ENCODE measurements at regions not wholly inside any gene's neighbourhood (a gene's known extent, or its start where the extent isn't known, plus 50 kb on each side); places are given as distances from the start of the nearest gene placed in this dataset.

DNA sequence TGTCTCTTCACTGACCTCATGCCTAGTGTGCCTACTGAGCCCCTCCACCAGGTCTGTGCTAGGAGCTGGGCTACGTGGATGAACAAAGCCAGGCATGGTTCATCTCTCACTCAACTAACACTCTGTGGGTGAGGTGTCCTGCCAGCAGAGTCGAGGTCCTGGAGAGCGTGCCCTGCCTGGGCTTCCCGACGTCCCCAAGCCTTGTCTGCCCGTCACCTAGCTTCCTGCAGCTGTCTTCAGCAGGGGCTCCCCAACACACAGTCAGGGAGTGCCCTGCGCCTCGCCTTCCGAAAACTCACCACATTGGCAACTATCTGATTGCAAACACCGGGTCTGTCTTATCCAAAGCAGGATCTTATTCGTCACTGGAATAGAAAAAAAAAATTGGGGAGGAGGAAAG lies 167.5 kb upstream of the ZC3H12A start:
- Mint-ChIP-seq H3K36me3 (ENCODE audit: low read depth) (no peaks in the 10 kb centered on the region), H3K27me3 (ENCODE audit: low read depth) (no peaks in the 10 kb centered on the region), H3K4me3 (ENCODE audit: low read depth) (no peak overlapping the region), H3K4me1 (ENCODE audit: low read depth) (no peaks in the 10 kb centered on the region), H3K27ac (no peak overlapping the region), H3K9me3 (no peaks in the 10 kb centered on the region)
- intact Hi-C loops (cut with micrococcal nuclease) = no loop called here
- no peak for DNase-seq (ENCODE audit: low spot score)

DNA sequence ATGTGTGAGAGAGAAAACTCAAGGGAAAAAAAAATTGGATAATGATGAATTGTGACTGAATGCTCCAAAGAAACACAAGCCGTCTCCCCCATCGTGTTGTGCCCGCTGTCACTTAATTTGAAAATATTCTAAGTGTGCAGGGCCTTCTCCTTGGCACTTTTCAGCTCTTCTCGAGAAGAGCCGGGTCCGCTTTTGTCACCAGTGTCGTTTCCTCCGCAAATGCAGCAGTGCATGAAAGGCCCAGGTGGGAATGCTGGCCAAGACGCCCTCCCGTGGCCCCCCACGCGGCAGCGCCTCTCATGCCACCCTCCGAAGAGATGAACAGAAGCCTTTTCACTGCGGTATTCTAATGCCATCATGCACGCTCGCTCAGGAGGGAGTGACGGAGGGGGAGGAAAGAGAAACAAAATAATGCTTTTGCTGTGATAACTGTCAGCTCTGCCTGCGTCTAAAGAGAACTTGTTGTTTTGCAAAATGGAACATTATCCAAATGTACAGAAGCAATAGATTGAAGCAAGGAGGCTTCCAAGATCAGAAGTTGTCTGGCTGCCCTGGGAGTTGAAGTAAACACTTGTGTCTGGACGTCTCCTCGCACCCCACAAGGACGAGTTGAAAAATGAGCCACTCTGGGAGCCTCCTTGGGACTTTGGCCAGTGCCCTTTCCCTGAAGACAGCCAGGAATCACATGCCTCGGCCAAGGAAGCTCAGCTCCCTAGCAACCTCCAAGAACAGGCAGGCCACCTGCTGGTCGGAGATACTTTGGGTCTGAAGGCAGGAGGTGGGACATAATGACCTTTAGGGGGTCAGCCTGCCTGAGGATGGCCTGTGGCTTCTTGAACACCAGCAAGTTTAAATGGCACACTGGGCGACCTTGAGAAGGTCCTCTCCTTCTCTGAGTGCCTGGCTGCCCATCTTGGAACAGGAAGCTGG lies 166.1 kb upstream of the ZC3H12A start:
- Mint-ChIP-seq H3K9me3 (no peaks in the 10 kb centered on the region), H3K27ac (no peak overlapping the region), H3K27me3 (ENCODE audit: low read depth) (peaks cover 5% of the 10 kb centered on the region), H3K4me3 (ENCODE audit: low read depth) (no peak overlapping the region), H3K4me1 (ENCODE audit: low read depth) (no peaks in the 10 kb centered on the region), H3K36me3 (ENCODE audit: low read depth) (no peaks in the 10 kb centered on the region)
- DNase-seq (ENCODE audit: low spot score) = no peak
- intact Hi-C loops (cut with micrococcal nuclease) = no loop called here

DNA sequence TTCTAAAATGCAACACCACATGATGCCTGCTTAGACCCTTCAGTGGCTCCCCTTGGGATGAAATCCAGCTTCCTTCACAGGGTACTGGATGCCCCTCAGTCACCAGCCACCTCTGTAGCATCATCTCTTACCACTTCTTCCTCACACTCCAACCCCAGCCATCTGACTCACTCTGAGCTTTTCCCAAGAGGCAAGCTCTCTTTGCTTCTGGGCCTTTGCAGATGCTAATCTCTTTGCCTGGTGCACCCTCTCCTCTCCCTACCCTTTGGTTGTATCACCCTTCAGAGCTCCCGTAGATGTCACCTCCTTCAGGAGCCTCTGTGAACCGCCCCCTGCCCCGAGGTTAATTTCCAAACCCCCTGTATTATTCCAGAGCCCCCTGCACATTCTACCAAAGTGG lies 164.8 kb upstream of the ZC3H12A start:
- Mint-ChIP-seq H3K9me3 (no peaks in the 10 kb centered on the region), H3K4me3 (ENCODE audit: low read depth) (no peak overlapping the region), H3K4me1 (ENCODE audit: low read depth) (no peaks in the 10 kb centered on the region), H3K36me3 (ENCODE audit: low read depth) (no peaks in the 10 kb centered on the region), H3K27me3 (ENCODE audit: low read depth) (peaks cover 12% of the 10 kb centered on the region), H3K27ac (no peak overlapping the region)
- DNase-seq (ENCODE audit: low spot score) = no peak
- intact Hi-C loops (cut with micrococcal nuclease) = no loop called here

DNA sequence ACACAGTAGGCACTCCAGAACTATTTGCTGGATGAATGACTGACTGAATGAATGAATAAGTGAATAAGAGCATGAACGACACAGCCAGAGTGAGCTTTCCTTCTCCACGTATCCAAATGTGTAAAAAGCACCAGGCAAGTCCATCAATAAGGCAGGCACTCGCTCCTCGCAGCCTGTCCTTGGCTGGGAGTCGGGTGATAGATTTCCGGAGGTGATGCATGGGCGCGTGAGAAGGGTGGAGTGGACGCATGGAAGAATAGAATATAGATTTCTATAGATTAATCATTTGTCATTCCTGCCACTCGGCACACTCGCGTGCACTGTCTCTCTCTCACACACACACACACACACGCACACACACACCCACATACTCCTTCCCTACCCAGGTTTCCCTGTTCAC lies 164.3 kb upstream of the ZC3H12A start:
- H3K4me1 Mint-ChIP-seq (ENCODE audit: low read depth) = no peaks in the 10 kb centered on the region
- H3K27me3 Mint-ChIP-seq (ENCODE audit: low read depth) = peaks cover 12% of the 10 kb centered on the region
- no peaks in the 10 kb centered on the region for H3K36me3 Mint-ChIP-seq (ENCODE audit: low read depth)
- H3K9me3 Mint-ChIP-seq = no peaks in the 10 kb centered on the region
- no peak overlapping the region for H3K4me3 Mint-ChIP-seq (ENCODE audit: low read depth)
- no peak for DNase-seq (ENCODE audit: low spot score)
- intact Hi-C loops (cut with micrococcal nuclease) = no loop called here
- no peak overlapping the region for H3K27ac Mint-ChIP-seq

DNA sequence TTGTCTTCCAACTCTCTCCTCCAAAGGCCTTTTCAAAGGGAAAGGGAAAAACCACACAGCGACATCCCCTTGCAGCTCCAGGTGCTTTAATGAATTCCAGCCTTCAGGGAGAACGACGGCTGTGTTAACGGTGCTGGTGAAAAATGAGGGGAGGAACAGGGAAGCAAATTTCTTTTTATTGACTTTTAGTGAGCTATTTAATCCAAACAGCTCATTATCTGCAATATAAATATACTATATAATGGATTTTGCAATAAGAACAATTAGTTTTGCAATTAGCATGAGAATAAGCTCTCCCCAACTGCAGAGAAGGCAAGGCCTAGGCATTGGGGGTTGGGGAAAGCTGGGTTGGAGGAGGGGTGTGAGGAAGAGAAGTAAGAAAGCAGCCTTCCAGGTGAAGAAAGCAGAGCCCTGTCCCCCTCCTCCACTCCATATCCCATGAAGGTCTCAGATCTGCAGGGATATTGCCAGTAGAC lies 159.0 kb upstream of the ZC3H12A start:
- Mint-ChIP-seq H3K4me3 (ENCODE audit: low read depth) (no peak overlapping the region), H3K9me3 (no peaks in the 10 kb centered on the region), H3K27me3 (ENCODE audit: low read depth) (peaks cover 45% of the 10 kb centered on the region), H3K36me3 (ENCODE audit: low read depth) (no peaks in the 10 kb centered on the region), H3K4me1 (ENCODE audit: low read depth) (no peaks in the 10 kb centered on the region), H3K27ac (no peak overlapping the region)
- intact Hi-C loops (cut with micrococcal nuclease) = no loop called here
- DNase-seq (ENCODE audit: low spot score) = no peak

DNA sequence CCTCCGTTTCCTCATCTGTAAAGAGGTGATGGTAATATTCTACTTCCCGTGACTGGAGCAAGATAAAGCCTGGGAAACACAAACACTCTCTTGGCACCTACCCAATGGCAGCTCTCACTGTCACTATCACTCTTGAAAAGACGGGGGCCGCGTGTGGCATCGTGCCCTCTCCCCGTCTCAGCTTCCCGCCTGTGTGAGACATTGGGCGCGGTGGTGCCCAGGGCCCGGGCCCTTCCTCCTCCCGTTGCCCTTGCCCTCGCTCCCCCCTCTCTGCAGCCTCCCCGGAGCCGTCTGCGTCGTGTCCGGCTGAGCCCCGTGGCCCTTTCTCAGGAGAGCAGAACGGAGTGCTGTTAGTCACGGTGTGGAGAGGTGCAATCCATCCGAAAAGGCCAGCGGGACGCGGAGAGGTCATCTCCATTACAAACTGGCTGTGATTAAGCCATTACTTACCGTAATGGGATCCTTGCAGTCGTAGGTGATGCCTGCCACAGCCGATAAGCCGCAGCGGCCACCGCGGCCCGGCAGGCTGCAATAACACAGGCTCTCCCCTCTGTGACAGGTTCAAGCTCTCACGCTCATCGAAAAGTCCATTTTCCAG lies 156.4 kb upstream of the ZC3H12A start:
- Mint-ChIP-seq H3K4me1 (ENCODE audit: low read depth) (no peaks in the 10 kb centered on the region), H3K4me3 (ENCODE audit: low read depth) (no peak overlapping the region), H3K27me3 (ENCODE audit: low read depth) (peaks cover 42% of the 10 kb centered on the region), H3K27ac (no peak overlapping the region), H3K36me3 (ENCODE audit: low read depth) (no peaks in the 10 kb centered on the region), H3K9me3 (no peaks in the 10 kb centered on the region)
- no peak for DNase-seq (ENCODE audit: low spot score)
- intact Hi-C loops (cut with micrococcal nuclease) = no loop called here

DNA sequence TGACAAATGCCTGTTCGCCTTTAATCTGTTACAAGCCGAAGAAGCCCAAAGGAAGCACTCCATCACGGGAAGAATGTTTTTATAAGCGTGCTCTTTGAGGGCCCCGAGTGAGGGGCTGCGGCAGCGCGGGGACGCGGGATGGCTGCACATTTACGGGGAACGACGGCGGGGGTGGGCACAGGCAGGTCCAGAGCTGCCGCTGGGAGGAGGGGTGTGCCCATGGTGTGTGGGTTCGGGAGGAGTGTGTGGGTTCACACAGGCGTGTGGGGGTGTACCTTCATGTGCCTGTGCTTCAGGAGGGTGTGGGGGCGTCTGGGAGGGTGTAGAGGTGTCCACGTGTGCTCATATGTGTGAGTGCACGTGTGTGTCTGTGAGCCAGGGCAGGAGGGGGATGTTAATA lies 155.9 kb upstream of the ZC3H12A start:
- H3K27ac Mint-ChIP-seq = no peak overlapping the region
- H3K4me1 Mint-ChIP-seq (ENCODE audit: low read depth) = no peaks in the 10 kb centered on the region
- no peaks in the 10 kb centered on the region for H3K36me3 Mint-ChIP-seq (ENCODE audit: low read depth)
- no peak overlapping the region for H3K4me3 Mint-ChIP-seq (ENCODE audit: low read depth)
- intact Hi-C loops (cut with micrococcal nuclease) = no loop called here
- no peak for DNase-seq (ENCODE audit: low spot score)
- peaks cover 39% of the 10 kb centered on the region for H3K27me3 Mint-ChIP-seq (ENCODE audit: low read depth)
- H3K9me3 Mint-ChIP-seq = peaks cover 2% of the 10 kb centered on the region

DNA sequence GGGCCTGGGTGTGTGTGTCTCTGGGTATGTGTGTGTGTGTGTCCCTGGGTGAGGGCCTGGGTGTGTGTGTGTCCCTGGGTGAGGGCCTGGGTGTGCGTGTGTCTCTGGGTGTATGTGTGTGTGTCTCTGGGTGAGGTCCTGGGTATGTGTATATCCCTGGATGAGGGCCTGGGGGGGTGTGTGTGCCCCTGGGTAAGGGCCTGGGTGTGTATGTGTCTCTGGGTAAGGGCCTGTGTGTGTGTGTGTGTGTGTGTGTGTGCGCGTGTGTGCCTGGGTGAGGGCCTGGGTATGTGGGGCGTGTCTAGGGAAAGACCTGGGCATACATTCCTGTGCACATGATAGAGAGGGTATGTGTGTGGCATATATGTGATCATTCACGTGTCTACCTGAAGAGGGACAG lies 155.1 kb upstream of the ZC3H12A start:
- Mint-ChIP-seq H3K4me1 (ENCODE audit: low read depth) (no peaks in the 10 kb centered on the region), H3K27ac (no peak overlapping the region), H3K36me3 (ENCODE audit: low read depth) (no peaks in the 10 kb centered on the region), H3K9me3 (peaks cover 7% of the 10 kb centered on the region), H3K4me3 (ENCODE audit: low read depth) (no peak overlapping the region), H3K27me3 (ENCODE audit: low read depth) (peaks cover 36% of the 10 kb centered on the region)
- intact Hi-C loops (cut with micrococcal nuclease) = no loop called here
- DNase-seq (ENCODE audit: low spot score) = no peak

DNA sequence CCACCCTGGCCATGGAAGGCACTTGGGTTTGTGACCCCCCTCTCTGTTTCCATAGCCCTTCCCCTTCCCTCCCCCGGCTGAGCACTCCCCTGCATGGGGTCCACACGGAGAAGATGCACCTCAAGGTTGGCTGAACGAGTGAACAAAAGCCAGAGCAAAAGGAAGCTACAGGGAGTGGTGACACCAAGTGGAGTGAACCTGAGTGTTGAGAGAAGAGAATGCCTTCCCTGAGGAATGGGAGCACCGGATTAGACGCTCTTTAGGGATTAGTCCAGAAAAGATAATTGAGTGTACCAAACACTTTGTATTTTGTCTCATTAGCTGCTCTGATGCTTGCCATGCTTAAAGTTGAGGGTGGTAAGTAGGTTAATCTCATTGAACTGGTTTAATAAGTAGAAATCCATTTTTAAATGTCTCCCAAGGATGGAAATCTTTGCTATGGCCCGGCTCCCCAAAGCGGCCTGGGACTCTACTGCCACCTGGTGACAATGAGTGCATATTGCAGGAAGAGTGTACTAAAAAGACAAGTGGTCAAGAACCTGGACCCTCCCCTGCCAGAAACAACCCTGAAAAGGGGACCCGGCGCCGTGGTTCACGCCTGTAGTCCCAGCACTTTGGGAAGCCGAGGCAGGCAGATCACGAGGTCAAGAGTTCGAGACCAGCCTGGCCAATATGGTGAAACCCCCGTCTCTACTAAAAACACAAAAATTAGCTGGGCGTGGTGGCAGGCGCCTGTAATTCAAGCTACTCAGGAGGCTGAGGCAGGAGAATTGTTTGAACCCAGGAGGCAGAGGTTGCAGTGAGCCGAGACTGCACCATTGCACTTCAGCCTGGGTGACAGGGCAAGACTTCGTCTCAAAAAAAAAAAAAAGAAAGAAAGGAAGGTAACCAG lies 150.6 kb upstream of the ZC3H12A start:
- H3K27me3 Mint-ChIP-seq (ENCODE audit: low read depth) = peaks cover 9% of the 10 kb centered on the region
- no peak for DNase-seq (ENCODE audit: low spot score)
- H3K27ac Mint-ChIP-seq = no peak overlapping the region
- peaks cover 7% of the 10 kb centered on the region for H3K9me3 Mint-ChIP-seq
- H3K4me1 Mint-ChIP-seq (ENCODE audit: low read depth) = no peaks in the 10 kb centered on the region
- intact Hi-C loops (cut with micrococcal nuclease) = loop anchor here (5.0 kb wide), 1 partner anchor 621 kb away; no protein-coding TSS in a partner anchor
- H3K36me3 Mint-ChIP-seq (ENCODE audit: low read depth) = no peaks in the 10 kb centered on the region
- H3K4me3 Mint-ChIP-seq (ENCODE audit: low read depth) = no peak overlapping the region

DNA sequence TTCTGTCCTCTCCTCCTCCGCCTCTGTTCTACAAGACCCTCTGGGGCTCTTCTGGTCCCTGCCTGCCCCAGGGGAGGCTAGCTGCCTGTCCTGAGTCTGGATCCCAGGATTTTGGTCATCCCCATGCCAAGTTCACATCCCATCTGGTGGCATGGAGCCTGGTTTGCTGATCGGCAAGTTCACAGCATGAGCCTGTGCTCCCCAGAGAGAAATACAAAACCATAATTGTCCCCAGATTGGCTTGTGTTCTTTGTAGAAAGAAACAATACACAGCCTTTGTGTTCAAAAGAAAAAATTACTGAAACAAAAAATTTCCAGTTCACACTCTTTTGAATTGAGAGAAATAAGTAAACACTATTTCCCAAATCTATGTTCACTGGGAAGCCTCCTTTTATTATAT lies 149.4 kb upstream of the ZC3H12A start:
- Mint-ChIP-seq H3K27me3 (ENCODE audit: low read depth) (peaks cover 2% of the 10 kb centered on the region), H3K4me3 (ENCODE audit: low read depth) (no peak overlapping the region), H3K27ac (no peak overlapping the region), H3K4me1 (ENCODE audit: low read depth) (no peaks in the 10 kb centered on the region), H3K9me3 (peaks cover 7% of the 10 kb centered on the region), H3K36me3 (ENCODE audit: low read depth) (no peaks in the 10 kb centered on the region)
- DNase-seq (ENCODE audit: low spot score) = no peak
- intact Hi-C loops (cut with micrococcal nuclease) = no loop called here

DNA sequence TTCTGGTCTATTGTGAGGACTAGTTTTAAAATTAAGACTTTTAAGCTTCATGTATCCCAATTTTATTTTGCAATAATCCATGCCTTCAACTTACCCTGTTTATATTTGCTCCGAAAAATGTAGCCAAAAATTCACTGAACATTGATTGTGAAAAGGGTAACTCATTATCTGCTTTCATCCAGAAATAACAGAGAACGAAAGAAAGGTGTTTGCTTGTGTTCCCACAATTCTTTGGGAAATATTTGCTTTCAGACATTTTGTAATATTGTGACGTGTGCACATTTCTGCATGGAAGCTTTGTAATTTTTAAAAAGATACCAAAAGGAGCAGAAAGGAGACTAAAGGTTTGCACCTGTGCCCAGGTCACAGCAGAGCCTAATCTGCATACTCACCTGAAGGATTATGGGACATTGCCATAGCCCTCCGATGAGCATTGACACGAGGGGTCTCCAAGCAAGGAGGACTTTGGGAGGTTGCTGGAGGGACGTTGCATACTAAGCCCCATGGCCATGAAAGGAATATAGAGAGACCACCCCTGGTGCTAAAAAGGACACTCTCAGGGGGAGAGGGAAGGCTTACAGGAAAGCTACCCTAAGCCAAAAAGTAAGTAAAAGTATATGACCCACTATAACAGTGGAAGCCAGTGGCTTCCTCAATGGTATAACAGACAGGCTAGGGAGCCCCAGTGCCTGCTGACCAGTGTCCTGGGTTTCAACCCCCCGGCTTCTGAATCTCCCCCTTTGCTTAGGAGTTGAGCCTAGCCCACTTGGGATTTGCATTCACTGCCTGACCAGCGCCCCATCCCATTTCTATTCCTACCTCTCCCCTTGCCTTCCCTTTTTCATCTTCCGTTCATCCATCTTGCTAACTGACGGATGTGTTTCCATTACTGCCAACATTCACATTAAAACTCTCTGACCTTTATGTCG lies 148.6 kb upstream of the ZC3H12A start:
- Mint-ChIP-seq H3K27ac (no peak overlapping the region), H3K4me3 (ENCODE audit: low read depth) (no peak overlapping the region), H3K4me1 (ENCODE audit: low read depth) (no peaks in the 10 kb centered on the region), H3K27me3 (ENCODE audit: low read depth) (peaks cover 2% of the 10 kb centered on the region), H3K9me3 (peaks cover 7% of the 10 kb centered on the region), H3K36me3 (ENCODE audit: low read depth) (no peaks in the 10 kb centered on the region)
- DNase-seq (ENCODE audit: low spot score) = no peak
- intact Hi-C loops (cut with micrococcal nuclease) = no loop called here

DNA sequence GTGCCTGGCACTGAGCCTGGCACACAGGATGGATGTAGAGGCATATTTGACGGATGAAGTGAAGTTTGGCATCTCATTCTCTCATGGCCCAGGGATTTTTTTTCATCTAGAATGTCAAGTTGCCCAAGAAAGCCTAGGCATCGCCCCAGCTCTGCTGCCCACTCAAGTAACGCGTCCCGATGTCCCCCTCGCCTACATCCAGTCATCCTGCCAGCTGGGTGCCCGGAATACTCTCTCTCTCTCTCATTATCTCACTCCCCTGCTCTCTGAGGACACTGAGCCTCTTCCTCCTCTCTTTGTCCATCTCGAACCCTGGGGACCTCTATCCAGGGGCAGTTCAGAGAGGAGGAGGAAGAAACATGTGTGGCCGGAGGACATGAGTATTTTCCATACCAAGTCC lies 142.3 kb upstream of the ZC3H12A start:
- H3K4me1 Mint-ChIP-seq (ENCODE audit: low read depth) = no peaks in the 10 kb centered on the region
- no peak overlapping the region for H3K4me3 Mint-ChIP-seq (ENCODE audit: low read depth)
- no peak overlapping the region for H3K27ac Mint-ChIP-seq
- intact Hi-C loops (cut with micrococcal nuclease) = no loop called here
- no peaks in the 10 kb centered on the region for H3K36me3 Mint-ChIP-seq (ENCODE audit: low read depth)
- H3K9me3 Mint-ChIP-seq = no peaks in the 10 kb centered on the region
- DNase-seq (ENCODE audit: low spot score) = no peak
- H3K27me3 Mint-ChIP-seq (ENCODE audit: low read depth) = no peaks in the 10 kb centered on the region

All from activated T-helper 2 cell treated with anti-CD3 and anti-CD28 coated beads, Interferon-gamma antibody, Interleukin-2, Interleukin-4, amounts not matched to agents 10 μg/mL and 5 μg/mL and 100 μg/mL, durations not matched to agents 14 hours and 24 hours and 36 hours (primary cell).